BJ (cell line): ENCODE measurements at regions not wholly inside any gene's neighbourhood (a gene's known extent, or its start where the extent isn't known, plus 50 kb on each side); places are given as distances from the start of the nearest gene placed in this dataset.

Experiments used
- CTCF ChIA-PET: fragments of 350-600 bp; formaldehyde crosslinking; extraction: SDS; loops from one replicate; lab custom pipeline; 2021; ENCODE audit warnings: antibody characterized with exemption, inconsistent platforms; lab: Yijun Ruan, JAX
- POLR2A ChIA-PET: fragments of 300-600 bp; sonication (Branson Sonifier 250); formaldehyde crosslinking; extraction: SDS; loops from one replicate; lab custom pipeline; 2021; ENCODE audit warnings: antibody characterized with exemption; lab: Charles Lee
- DNase-seq: peaks from one replicate; pipeline ENCODE4 v3.0.0-alpha.2; 2011; ENCODE audit warnings: low read depth
- H3K27me3 ChIP-seq: 2 replicates; pipeline ENCODE4 v1.6.0; 2011; ENCODE audit warnings: low read length; ENCODE audit not compliant: control insufficient read depth, insufficient read depth
- H3K36me3 ChIP-seq: 2 replicates; pipeline ENCODE4 v1.5.1; 2011; ENCODE audit warnings: low read length; ENCODE audit not compliant: control insufficient read depth, insufficient read depth
- H3K4me3 ChIP-seq: 2 replicates; pipeline ENCODE4 v1.5.1; 2011; ENCODE audit warnings: low read depth, mild to moderate bottlenecking, control low read depth, low read length
- CTCF ChIP-seq: IDR thresholded peaks from 2 replicates; pipeline ENCODE4 v1.5.1; 2011; ENCODE audit warnings: low read depth, mild to moderate bottlenecking, control low read depth, inconsistent platforms, low read length, moderate library complexity; ENCODE audit not compliant: insufficient read depth

GRCh38 chr14:82451675-82452074 is 918.0 kb upstream of the SEL1L start:
- POLR2A ChIA-PET, result no interaction called here
- Histone ChIP-seq H3K36me3 (no peaks in the 10 kb centered on the region), H3K27me3 (no peaks in the 10 kb centered on the region), H3K4me3 (no peak overlapping the region)
- no peak for DNase-seq
- CTCF ChIA-PET, result no interaction called here
- no peak for TF ChIP-seq CTCF

GRCh38 chr14:82482345-82482744 is 948.7 kb upstream of the SEL1L start:
- TF ChIP-seq CTCF, result no peak
- Histone ChIP-seq H3K4me3 (no peak overlapping the region), H3K36me3 (no peaks in the 10 kb centered on the region), H3K27me3 (no peaks in the 10 kb centered on the region)
- no peak for DNase-seq
- POLR2A ChIA-PET, result no interaction called here
- CTCF ChIA-PET, result no interaction called here

- DNase-seq, result no peak
- Histone ChIP-seq H3K27me3 (no peaks in the 10 kb centered on the region), H3K4me3 (no peak overlapping the region), H3K36me3 (no peaks in the 10 kb centered on the region)
- CTCF ChIA-PET, result no interaction called here
- POLR2A ChIA-PET, result no interaction called here
- no peak for TF ChIP-seq CTCF
These were observed 954.8 kb upstream of the SEL1L start for GRCh38 chr14:82488473-82488872.

GRCh38 chr14:82490397-82490796 is 956.7 kb upstream of the SEL1L start:
- Histone ChIP-seq H3K27me3 (no peaks in the 10 kb centered on the region), H3K36me3 (no peaks in the 10 kb centered on the region), H3K4me3 (no peak overlapping the region)
- ChIA-PET CTCF (no interaction called here), POLR2A (no interaction called here)
- DNase-seq, result no peak
- no peak for TF ChIP-seq CTCF

- TF ChIP-seq CTCF, result no peak
- Histone ChIP-seq H3K27me3 (no peaks in the 10 kb centered on the region), H3K36me3 (no peaks in the 10 kb centered on the region), H3K4me3 (no peak overlapping the region)
- CTCF ChIA-PET, result no interaction called here
- POLR2A ChIA-PET, result no interaction called here
- DNase-seq, result no peak
These were observed 958.5 kb upstream of the SEL1L start for GRCh38 chr14:82492157-82492556.
